Astrocyte (in vitro differentiated cells and primary cell): ENCODE measurements at regions not wholly inside any gene's neighbourhood (a gene's known extent, or its start where the extent isn't known, plus 50 kb on each side); places are given as distances from the start of the nearest gene placed in this dataset.
A peak's percentile ranks its signal among the peaks of the same experiment; 100 is the strongest.
"Not testable (repeated sequence)": the region's sequence is repeated elsewhere in the genome, so short reads cannot be mapped to it uniquely, and the experiment has no call there.

ENCODE experiments used
- DNase-seq: peaks from one replicate; pipeline ENCODE4 v3.0.0-alpha.2; 2010; ENCODE audit warnings: low read depth
- FAIRE-seq: peaks from 2 replicates; lab custom pipeline; 2011; peaks lifted over from hg19 to GRCh38; lab: Jason Lieb, UNC
- H2AFZ ChIP-seq: 2 replicates; pipeline ENCODE4 v1.6.0; 2012; ENCODE audit warnings: low read depth, low read length, inconsistent platforms
- H3K27ac ChIP-seq: 2 replicates; pipeline ENCODE4 v1.5.1; 2011; ENCODE audit warnings: low read depth, low read length, inconsistent platforms
- H3K27me3 ChIP-seq: 2 replicates; pipeline ENCODE4 v1.6.0; 2011; ENCODE audit warnings: low read length, inconsistent platforms; ENCODE audit not compliant: insufficient read depth
- H3K36me3 ChIP-seq: 2 replicates; pipeline ENCODE4 v1.5.1; 2011; ENCODE audit warnings: low read length, inconsistent platforms; ENCODE audit not compliant: insufficient read depth
- H3K4me1 ChIP-seq: 2 replicates; pipeline ENCODE4 v1.5.1; 2011; ENCODE audit warnings: low read length, inconsistent platforms; ENCODE audit not compliant: insufficient read depth
- H3K4me2 ChIP-seq: 2 replicates; pipeline ENCODE4 v1.6.0; 2012; ENCODE audit warnings: low read length, inconsistent platforms
- H3K4me3 ChIP-seq: 2 replicates; pipeline ENCODE4 v1.5.1; 2011; ENCODE audit warnings: low read depth, mild to moderate bottlenecking, low read length, inconsistent platforms; ENCODE audit not compliant: insufficient read depth
- H3K79me2 ChIP-seq: 2 replicates; pipeline ENCODE4 v1.6.0; 2012; ENCODE audit warnings: mild to moderate bottlenecking, low read length, inconsistent platforms; ENCODE audit not compliant: insufficient read depth
- H3K9ac ChIP-seq: 2 replicates; pipeline ENCODE4 v1.6.0; 2012; ENCODE audit warnings: mild to moderate bottlenecking, low read length, inconsistent platforms
- H3K9me3 ChIP-seq: 2 replicates; pipeline ENCODE4 v1.5.1; 2012; ENCODE audit warnings: low read depth, mild to moderate bottlenecking, low read length, inconsistent platforms; ENCODE audit not compliant: insufficient read depth
- H4K20me1 ChIP-seq: 2 replicates; pipeline ENCODE4 v1.6.0; 2012; ENCODE audit warnings: low read length, inconsistent platforms; ENCODE audit not compliant: insufficient read depth
- H3K27ac Mint-ChIP-seq: one replicate; pipeline ENCODE4 v1.8.0; 2021; ENCODE audit warnings: mild to moderate bottlenecking, mixed read lengths; ENCODE audit not compliant: unreplicated experiment
- H3K27me3 Mint-ChIP-seq: one replicate; pipeline ENCODE4 v1.8.0; 2021; ENCODE audit warnings: low read depth, mixed read lengths; ENCODE audit not compliant: unreplicated experiment
- H3K36me3 Mint-ChIP-seq: one replicate; pipeline ENCODE4 v1.8.0; 2021; ENCODE audit warnings: low read depth, mixed read lengths; ENCODE audit not compliant: unreplicated experiment
- H3K4me1 Mint-ChIP-seq: one replicate; pipeline ENCODE4 v1.8.0; 2021; ENCODE audit warnings: low read depth, mixed read lengths; ENCODE audit not compliant: unreplicated experiment
- H3K4me3 Mint-ChIP-seq: one replicate; pipeline ENCODE4 v1.8.0; 2021; ENCODE audit warnings: mild to moderate bottlenecking, moderate library complexity, mixed read lengths; ENCODE audit not compliant: unreplicated experiment
- H3K9me3 Mint-ChIP-seq: one replicate; pipeline ENCODE4 v1.8.0; 2021; ENCODE audit warnings: mild to moderate bottlenecking, mixed read lengths; ENCODE audit not compliant: unreplicated experiment

GRCh38 chr4:118574251-118574913 is 110.8 kb upstream of the METTL14 start:
- H3K79me2 ChIP-seq, H3K36me3 Mint-ChIP-seq, H2AFZ ChIP-seq, DNase-seq, H3K27ac ChIP-seq, H4K20me1 ChIP-seq, H3K4me3 Mint-ChIP-seq, H3K9me3 ChIP-seq, H3K4me1 ChIP-seq, H3K27me3 ChIP-seq, H3K4me2 ChIP-seq, H3K36me3 ChIP-seq, H3K4me3 ChIP-seq, H3K9me3 Mint-ChIP-seq, H3K9ac ChIP-seq, H3K27me3 Mint-ChIP-seq: not testable (repeated sequence)
- FAIRE-seq: peak; percentile 47
- peaks cover 15% of the 10 kb centered on the region for H3K4me1 Mint-ChIP-seq
- peak overlapping the region; percentile 80 for H3K27ac Mint-ChIP-seq

- not testable (repeated sequence) for H4K20me1 ChIP-seq, H3K9ac ChIP-seq, H3K4me2 ChIP-seq, H3K27me3 Mint-ChIP-seq, H3K4me1 ChIP-seq, H3K36me3 ChIP-seq, H3K4me3 ChIP-seq, H3K9me3 ChIP-seq, H3K79me2 ChIP-seq, H2AFZ ChIP-seq, H3K9me3 Mint-ChIP-seq, H3K4me3 Mint-ChIP-seq, H3K27ac ChIP-seq, H3K27me3 ChIP-seq, H3K36me3 Mint-ChIP-seq, FAIRE-seq
- peaks cover 15% of the 10 kb centered on the region for H3K4me1 Mint-ChIP-seq
- DNase-seq: peak; percentile 5
- H3K27ac Mint-ChIP-seq: peak overlapping the region; percentile 41
Measured at GRCh38 chr4:118575057-118575456, 110.1 kb upstream of the METTL14 start.

- not testable (repeated sequence) for H4K20me1 ChIP-seq, H3K9me3 ChIP-seq, H3K4me3 ChIP-seq, H3K9ac ChIP-seq, H3K27ac ChIP-seq, H3K36me3 ChIP-seq, H3K4me3 Mint-ChIP-seq, H2AFZ ChIP-seq, H3K4me2 ChIP-seq, H3K79me2 ChIP-seq, H3K4me1 ChIP-seq, H3K27me3 Mint-ChIP-seq, H3K36me3 Mint-ChIP-seq, H3K9me3 Mint-ChIP-seq, H3K27me3 ChIP-seq, DNase-seq
- peaks cover 15% of the 10 kb centered on the region for H3K4me1 Mint-ChIP-seq
- peak overlapping the region; percentile 41 for H3K27ac Mint-ChIP-seq
- FAIRE-seq: peak; percentile 87
Measured at GRCh38 chr4:118575726-118576125, 109.5 kb upstream of the METTL14 start.

- DNase-seq, H3K27me3 ChIP-seq, H3K4me1 ChIP-seq, H3K4me3 Mint-ChIP-seq, H3K36me3 ChIP-seq, H3K27ac ChIP-seq, H3K9ac ChIP-seq, H3K27me3 Mint-ChIP-seq, H3K4me3 ChIP-seq, H3K4me2 ChIP-seq, H4K20me1 ChIP-seq, H3K9me3 ChIP-seq, H3K79me2 ChIP-seq, H3K36me3 Mint-ChIP-seq, H2AFZ ChIP-seq, H3K9me3 Mint-ChIP-seq, FAIRE-seq, H3K27ac Mint-ChIP-seq: not testable (repeated sequence)
- peaks cover 15% of the 10 kb centered on the region for H3K4me1 Mint-ChIP-seq
Measured at GRCh38 chr4:118576709-118577219, 108.4 kb upstream of the METTL14 start.
